ENCODE measurements at regions not wholly inside any gene's neighbourhood (a gene's known extent, or its start where the extent isn't known, plus 50 kb on each side); places are given as distances from the start of the nearest gene placed in this dataset.
A peak's percentile ranks its signal among the peaks of the same experiment; 100 is the strongest.

GRCh38 chr12:98256830-98257229, 258.6 kb upstream of the TMPO start:
- no peak overlapping the region for H2BK15ac ChIP-seq (ENCODE audit: low read depth, low read length)
- no peaks in the 10 kb centered on the region for H4K20me1 ChIP-seq (ENCODE audit: control insufficient read depth, insufficient read depth, insufficient read length)
- H2AFZ ChIP-seq (ENCODE audit: low read length): no peak overlapping the region
- no peaks in the 10 kb centered on the region for H3K27me3 ChIP-seq (ENCODE audit: insufficient read depth, low read length)
- H3K9ac ChIP-seq (ENCODE audit: extremely low read depth, insufficient read length, low read length): no peak overlapping the region
- no peak for DNase-seq
- peaks cover 20 to 23% of the 10 kb centered on the region in 2 experiments for H3K4me1 Mint-ChIP-seq
- no peaks in the 10 kb centered on the region for H3K79me1 ChIP-seq (ENCODE audit: insufficient read depth, low read depth, low read length, poor library complexity, severe bottlenecking)
- H3K18ac ChIP-seq (ENCODE audit: insufficient read length, low read depth, low read length): no peak overlapping the region
- H3K36me3 Mint-ChIP-seq (ENCODE audit: insufficient read depth in 1 of 3, low read depth in 3 of 3): no peaks in the 10 kb centered on the region
- H3K23ac ChIP-seq (ENCODE audit: insufficient read length, low read depth, low read length): no peak overlapping the region
- H4K8ac ChIP-seq (replicated peaks; ENCODE audit: insufficient read length, low read depth, low read length): no peak overlapping the region
- H3K27ac ChIP-seq (ENCODE audit: insufficient read length, low read depth, low read length): no peak overlapping the region
- no peaks in the 10 kb centered on the region for H3K9me3 Mint-ChIP-seq
- no peak overlapping the region for H2BK12ac ChIP-seq (ENCODE audit: insufficient read length, low read depth, low read length)
- H2AK5ac ChIP-seq (ENCODE audit: insufficient read length, low read length): no peak overlapping the region
- H3K4me1 ChIP-seq (ENCODE audit: insufficient read depth, low read length): peaks cover 6% of the 10 kb centered on the region
- TF ChIP-seq CTCF (conservative IDR thresholded peaks at IDR 0.05): peak; percentile 31; the same call in 2 of the 3 replicates
- no peaks in the 10 kb centered on the region; the same call in 1 of the 2 replicates for H3K27me3 Mint-ChIP-seq (ENCODE audit: low read depth)
- no peak overlapping the region for H3K4ac ChIP-seq (ENCODE audit: low read depth, low read length)
- H3T11ph ChIP-seq (ENCODE audit: low read length): no peak overlapping the region
- no peak overlapping the region for H3K14ac ChIP-seq (ENCODE audit: insufficient read depth, low read length)
- no peak overlapping the region for H3K56ac ChIP-seq (ENCODE audit: insufficient read length, low read depth, low read length)
- H2BK20ac ChIP-seq (ENCODE audit: low read depth, low read length, poor library complexity, severe bottlenecking): no peak overlapping the region
- no peak overlapping the region for H4K91ac ChIP-seq (ENCODE audit: insufficient read length, low read depth, low read length)
- H2BK5ac ChIP-seq (ENCODE audit: insufficient read length, low read length): no peak overlapping the region
- no peak overlapping the region for H3K27ac Mint-ChIP-seq
- H4K5ac ChIP-seq (ENCODE audit: insufficient read length, low read depth, low read length): no peak overlapping the region
- H3K79me2 ChIP-seq (ENCODE audit: insufficient read depth, low read length): no peaks in the 10 kb centered on the region
- H3K9me3 ChIP-seq (ENCODE audit: control insufficient read depth, low read depth, low read length): no peaks in the 10 kb centered on the region
- H2BK120ac ChIP-seq (ENCODE audit: low read depth, low read length, poor library complexity, severe bottlenecking): no peak overlapping the region
- no CpG with 5 or more reads among the region's 1 CpG for WGBS (ENCODE audit: extremely low coverage, insufficient read length, low lambda C conversion rate)
- no peak overlapping the region for H3K4me2 ChIP-seq (ENCODE audit: insufficient read depth, insufficient read length, low read length)
- H3K23me2 ChIP-seq (ENCODE audit: insufficient read length, low read depth, low read length, poor library complexity, severe bottlenecking): no peaks in the 10 kb centered on the region
- H3K4me3 Mint-ChIP-seq: no peak overlapping the region

Measured in H9 (cell line).